SK-N-SH (cell line): ENCODE measurements at regions not wholly inside any gene's neighbourhood (a gene's known extent, or its start where the extent isn't known, plus 50 kb on each side); places are given as distances from the start of the nearest gene placed in this dataset.

Experiments used
- CTCF ChIA-PET: fragments of 300-600, 350-600 bp; formaldehyde crosslinking; extraction: SDS; loops from one replicate; lab custom pipeline; 2021; lab: Yijun Ruan, JAX
- POLR2A ChIA-PET: fragments of 350-600 bp; sonication (Branson Sonifier 250); formaldehyde crosslinking; extraction: SDS; loops from one replicate; lab custom pipeline; 2020; ENCODE audit warnings: antibody characterized with exemption, inconsistent platforms; lab: Yijun Ruan, JAX
- DNase-seq: peaks from one replicate; pipeline ENCODE4 v3.0.0; 2012
- H2AFZ ChIP-seq: fragments of 200-600 bp; sonication (generic); 2 replicates; pipeline ENCODE4 v1.8.1; 2016; ENCODE audit warnings: antibody characterized with exemption, mild to moderate bottlenecking, low read depth
- H3F3A ChIP-seq: fragments of 200-600 bp; sonication (generic); replicated peaks from 2 replicates; pipeline ENCODE3; 2016; ENCODE audit warnings: antibody characterized with exemption, mild to moderate bottlenecking; ENCODE audit not compliant: insufficient read depth
- H3K27ac ChIP-seq, 2 experiments: fragments of 200-500 bp in 1 of 2; fragments of 200-600 bp in 1 of 2; sonication (Bioruptor generic) in 1 of 2; sonication (generic), shearing (Covaris generic) in 1 of 2; 2 replicates each; pipeline versions ENCODE4 v1.5.1 to v1.6.1; 2014 to 2016; ENCODE audit warnings: low read depth in 2 of 2, inconsistent platforms in 1 of 2, low read length in 1 of 2, mild to moderate bottlenecking in 1 of 2, mixed read lengths in 1 of 2
- H3K27me3 ChIP-seq: fragments of 200-600 bp; sonication (generic), shearing (Covaris generic); 2 replicates; pipeline ENCODE4 v1.6.1; 2016; ENCODE audit warnings: mixed run types; ENCODE audit not compliant: insufficient read depth
- H3K36me3 ChIP-seq, 2 experiments: fragments of 200-500 bp in 1 of 2; fragments of 200-600 bp in 1 of 2; sonication (Bioruptor generic) in 1 of 2; sonication (generic) in 1 of 2; replicated peaks in 1 of 2; 2 replicates each; pipeline versions ENCODE3 to v1.5.1; 2014 to 2016; ENCODE audit warnings: low read length in 1 of 2, mild to moderate bottlenecking in 1 of 2; ENCODE audit not compliant: insufficient read depth in 2 of 2, control insufficient read depth in 1 of 2
- H3K4me1 ChIP-seq, 2 experiments: fragments of 200-500 bp in 1 of 2; fragments of 200-600 bp in 1 of 2; sonication (Bioruptor generic) in 1 of 2; sonication (generic), shearing (Covaris generic) in 1 of 2; 2 replicates each; pipeline versions ENCODE4 v1.5.1 to v1.6.1; 2014 to 2016; ENCODE audit warnings: low read depth in 1 of 2, low read length in 1 of 2, mixed run types in 1 of 2; ENCODE audit not compliant: insufficient read depth in 2 of 2, control insufficient read depth in 1 of 2
- H3K4me2 ChIP-seq: fragments of 200-600 bp; sonication (generic), shearing (Covaris generic); 2 replicates; pipeline ENCODE4 v1.6.1; 2017; ENCODE audit warnings: mixed run types
- H3K4me3 ChIP-seq, 2 experiments: fragments of 200-500 bp in 1 of 2; fragments of 200-600 bp in 1 of 2; sonication (Bioruptor generic) in 1 of 2; sonication (generic), shearing (Covaris generic) in 1 of 2; 2 replicates each; pipeline versions ENCODE4 v1.5.1 to v1.8.1; 2014 to 2016; ENCODE audit warnings: low read depth in 2 of 2, inconsistent platforms in 1 of 2, low read length in 1 of 2, mild to moderate bottlenecking in 1 of 2, mixed read lengths in 1 of 2, moderate library complexity in 1 of 2
- H3K79me2 ChIP-seq: fragments of 200-600 bp; sonication (generic); 2 replicates; pipeline ENCODE4 v1.8.1; 2017; ENCODE audit warnings: mild to moderate bottlenecking; ENCODE audit not compliant: insufficient read depth
- H3K9ac ChIP-seq: fragments of 200-600 bp; sonication (generic); 2 replicates; pipeline ENCODE4 v1.6.1; 2017; ENCODE audit warnings: mixed run types
- H3K9me2 ChIP-seq: fragments of 200-600 bp; sonication (generic); 2 replicates; pipeline ENCODE4 v1.6.1; 2017; ENCODE audit warnings: mixed run types
- H3K9me3 ChIP-seq: fragments of 200-600 bp; sonication (generic); 2 replicates; pipeline ENCODE4 v1.6.1; 2017; ENCODE audit warnings: mixed run types, mild to moderate bottlenecking, moderate library complexity
- H4K20me1 ChIP-seq: fragments of 200-600 bp; sonication (generic); 2 replicates; pipeline ENCODE4 v1.6.1; 2017; ENCODE audit warnings: mild to moderate bottlenecking, mixed run types; ENCODE audit not compliant: insufficient read depth
- CHD2 ChIP-seq: fragments of 150-350 bp; IDR thresholded peaks from 2 replicates; pipeline ENCODE4 v1.6.1; 2018; ENCODE audit warnings: low read length; ENCODE audit not compliant: partially characterized antibody
- ELF1 ChIP-seq: IDR thresholded peaks from 2 replicates; pipeline ENCODE4 v1.4.0; 2012
- EP300 ChIP-seq, 2 experiments: IDR thresholded peaks; 2 replicates each; pipeline versions ENCODE4 v1.4.0 to v1.6.1; 2012; ENCODE audit warnings: borderline replicate concordance in 1 of 2, low read depth in 1 of 2, low read length in 1 of 2
- FOXJ3 ChIP-seq: sonication (generic); formaldehyde crosslinking; IDR thresholded peaks from 2 replicates; pipeline ENCODE4 v1.5.1; 2020; ENCODE audit warnings: mild to moderate bottlenecking, missing genetic modification reagents
- FOXM1 ChIP-seq: IDR thresholded peaks from 2 replicates; pipeline ENCODE4 v1.4.0; 2012; ENCODE audit warnings: low read depth, mild to moderate bottlenecking
- GABPA ChIP-seq: IDR thresholded peaks from 2 replicates; pipeline ENCODE4 v1.4.0; 2012; ENCODE audit warnings: low read depth, mild to moderate bottlenecking
- GATA2 ChIP-seq: sonication (generic); formaldehyde crosslinking; IDR thresholded peaks from 2 replicates; pipeline ENCODE4 v1.5.0; 2020; ENCODE audit warnings: mild to moderate bottlenecking, missing genetic modification reagents
- JUND ChIP-seq: IDR thresholded peaks from 2 replicates; pipeline ENCODE4 v1.4.0; 2012
- NFIC ChIP-seq: IDR thresholded peaks from 2 replicates; pipeline ENCODE4 v1.4.0; 2012; ENCODE audit warnings: borderline replicate concordance
- POLR2AphosphoS5 ChIP-seq: IDR thresholded peaks from 2 replicates; pipeline ENCODE4 v1.6.1; 2012; ENCODE audit warnings: low read depth, low read length
- SIN3A ChIP-seq: IDR thresholded peaks from 2 replicates; pipeline ENCODE4 v1.6.1; 2012; ENCODE audit warnings: low read depth, mild to moderate bottlenecking, low read length, moderate library complexity, borderline replicate concordance
- SMC3 ChIP-seq: IDR thresholded peaks from 2 replicates; pipeline ENCODE4 v1.6.1; 2012; ENCODE audit warnings: low read depth, low read length, improper control_type of control experiment
- TCF12 ChIP-seq: IDR thresholded peaks from 2 replicates; pipeline ENCODE4 v1.4.0; 2012
- TEAD4 ChIP-seq: IDR thresholded peaks from 2 replicates; pipeline ENCODE4 v1.4.0; 2012; ENCODE audit warnings: mild to moderate bottlenecking, borderline replicate concordance; ENCODE audit not compliant: insufficient read depth
- YY1 ChIP-seq: IDR thresholded peaks from 2 replicates; pipeline ENCODE4 v1.4.0; 2012; ENCODE audit warnings: low read depth, mild to moderate bottlenecking
- WGBS: methylation state at CpG from one replicate; pipeline ENCODE4 v1.1.6; 2017; ENCODE audit warnings: low lambda C conversion rate; 5-methylcytosine and 5-hydroxymethylcytosine counted together
- TF ChIP-seq, protein P1 (sequence below): fragments of 200-600 bp; sonication (generic); IDR thresholded peaks from 2 replicates; pipeline ENCODE4 v1.6.1; 2017; ENCODE audit warnings: antibody characterized with exemption, mild to moderate bottlenecking, moderate library complexity
- TF ChIP-seq, protein P2 (sequence below): IDR thresholded peaks from 2 replicates; pipeline ENCODE4 v1.4.0; 2012; ENCODE audit warnings: low read depth, borderline replicate concordance
- TF ChIP-seq, protein P3 (sequence below): fragments of 150-350 bp; IDR thresholded peaks from 2 replicates; pipeline ENCODE4 v1.6.1; 2016; ENCODE audit warnings: mild to moderate bottlenecking, low read depth, low read length

DNA sequence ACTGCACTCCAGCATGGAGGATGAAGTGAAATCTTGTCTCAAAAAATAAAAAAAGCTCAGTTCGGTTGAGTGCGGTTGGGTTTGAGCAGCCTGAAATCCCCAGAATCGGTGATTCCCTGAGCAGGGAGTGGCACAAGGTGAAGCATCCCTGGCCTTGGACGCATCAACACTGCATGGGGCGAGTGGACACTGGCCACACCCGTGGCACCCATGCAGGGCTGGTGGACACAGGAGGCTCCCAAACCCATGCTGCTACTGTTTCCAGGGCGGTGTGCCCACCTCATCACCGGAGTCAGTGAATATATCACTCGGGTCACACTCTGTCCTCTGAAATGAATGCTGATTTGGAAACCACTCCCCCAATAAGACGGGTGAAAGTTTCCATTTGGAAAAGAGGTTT is 53.4 kb upstream of the ACTRT2 start:
- CTCF ChIA-PET: no interaction called here
- Histone ChIP-seq H3K9me3 (no peaks in the 10 kb centered on the region), H3K27ac (no peak overlapping the region), H3K9ac (no peak overlapping the region), H3K36me3 (no peaks in the 10 kb centered on the region), H3K4me1 (no peaks in the 10 kb centered on the region), H3F3A (no peaks in the 10 kb centered on the region), H4K20me1 (no peaks in the 10 kb centered on the region), H3K27me3 (no peaks in the 10 kb centered on the region), H2AFZ (no peak overlapping the region), H3K79me2 (no peaks in the 10 kb centered on the region), H3K4me3 (no peak overlapping the region), H3K4me2 (no peak overlapping the region), H3K9me2 (no peaks in the 10 kb centered on the region)
- no peak for TF ChIP-seq FOXJ3 (CRISPR knock-in tag)
- no peak for TF ChIP-seq GATA2 (CRISPR knock-in tag)
- TF ChIP-seq YY1: no peak
- TF ChIP-seq GABPA: no peak
- no peak for TF ChIP-seq SIN3A
- TF ChIP-seq NFIC: no peak
- no peak for TF ChIP-seq CHD2
- TF ChIP-seq, protein P1, sequence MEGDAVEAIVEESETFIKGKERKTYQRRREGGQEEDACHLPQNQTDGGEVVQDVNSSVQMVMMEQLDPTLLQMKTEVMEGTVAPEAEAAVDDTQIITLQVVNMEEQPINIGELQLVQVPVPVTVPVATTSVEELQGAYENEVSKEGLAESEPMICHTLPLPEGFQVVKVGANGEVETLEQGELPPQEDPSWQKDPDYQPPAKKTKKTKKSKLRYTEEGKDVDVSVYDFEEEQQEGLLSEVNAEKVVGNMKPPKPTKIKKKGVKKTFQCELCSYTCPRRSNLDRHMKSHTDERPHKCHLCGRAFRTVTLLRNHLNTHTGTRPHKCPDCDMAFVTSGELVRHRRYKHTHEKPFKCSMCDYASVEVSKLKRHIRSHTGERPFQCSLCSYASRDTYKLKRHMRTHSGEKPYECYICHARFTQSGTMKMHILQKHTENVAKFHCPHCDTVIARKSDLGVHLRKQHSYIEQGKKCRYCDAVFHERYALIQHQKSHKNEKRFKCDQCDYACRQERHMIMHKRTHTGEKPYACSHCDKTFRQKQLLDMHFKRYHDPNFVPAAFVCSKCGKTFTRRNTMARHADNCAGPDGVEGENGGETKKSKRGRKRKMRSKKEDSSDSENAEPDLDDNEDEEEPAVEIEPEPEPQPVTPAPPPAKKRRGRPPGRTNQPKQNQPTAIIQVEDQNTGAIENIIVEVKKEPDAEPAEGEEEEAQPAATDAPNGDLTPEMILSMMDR: no peak
- TF ChIP-seq, protein P2, sequence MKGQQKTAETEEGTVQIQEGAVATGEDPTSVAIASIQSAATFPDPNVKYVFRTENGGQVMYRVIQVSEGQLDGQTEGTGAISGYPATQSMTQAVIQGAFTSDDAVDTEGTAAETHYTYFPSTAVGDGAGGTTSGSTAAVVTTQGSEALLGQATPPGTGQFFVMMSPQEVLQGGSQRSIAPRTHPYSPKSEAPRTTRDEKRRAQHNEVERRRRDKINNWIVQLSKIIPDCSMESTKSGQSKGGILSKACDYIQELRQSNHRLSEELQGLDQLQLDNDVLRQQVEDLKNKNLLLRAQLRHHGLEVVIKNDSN: no peak
- no peak for TF ChIP-seq TEAD4
- no peak for TF ChIP-seq EP300 (IDR thresholded peaks at IDR 0.05; ENCODE audit: borderline replicate concordance in 1 of 2, low read depth in 1 of 2, low read length in 1 of 2)
- no peak for TF ChIP-seq FOXM1
- TF ChIP-seq ELF1: no peak
- POLR2A ChIA-PET: no interaction called here
- WGBS: 68% methylated on average over 3 of the region's 10 CpGs
- no peak for DNase-seq

DNA sequence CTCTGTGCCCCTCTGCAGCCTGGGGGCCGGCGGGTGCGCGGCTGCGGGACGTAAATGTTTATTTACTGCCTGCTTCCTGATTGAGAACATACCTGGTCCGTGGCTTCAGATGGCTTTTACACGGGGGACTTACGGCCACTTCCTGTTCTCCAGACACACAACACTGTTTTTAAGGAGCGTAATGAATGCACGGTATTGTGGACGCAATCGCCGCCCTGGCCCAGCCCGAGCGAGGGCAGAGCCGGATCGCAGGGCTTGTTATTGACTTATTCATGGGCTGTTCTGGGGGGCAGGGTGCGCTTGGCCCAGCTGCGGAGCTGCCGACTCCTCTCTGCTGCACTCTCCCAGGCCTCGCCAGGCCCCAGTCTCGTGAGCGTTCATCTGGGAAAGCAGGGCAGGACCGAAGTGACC is 52.8 kb upstream of the ACTRT2 start:
- no peak overlapping the region for H3K4me2 ChIP-seq
- WGBS: 2% methylated on average over 9 of the region's 25 CpGs
- no peak overlapping the region for H3K27ac ChIP-seq
- no peaks in the 10 kb centered on the region for H3K27me3 ChIP-seq
- no peak for DNase-seq
- TF ChIP-seq TCF12 (no peak), GATA2 (CRISPR knock-in tag) (no peak), FOXM1 (no peak), POLR2AphosphoS5 (no peak), FOXJ3 (CRISPR knock-in tag) (no peak), JUND (no peak), SMC3 (no peak)
- TF ChIP-seq, protein P2: no peak
- TF ChIP-seq, protein P3, sequence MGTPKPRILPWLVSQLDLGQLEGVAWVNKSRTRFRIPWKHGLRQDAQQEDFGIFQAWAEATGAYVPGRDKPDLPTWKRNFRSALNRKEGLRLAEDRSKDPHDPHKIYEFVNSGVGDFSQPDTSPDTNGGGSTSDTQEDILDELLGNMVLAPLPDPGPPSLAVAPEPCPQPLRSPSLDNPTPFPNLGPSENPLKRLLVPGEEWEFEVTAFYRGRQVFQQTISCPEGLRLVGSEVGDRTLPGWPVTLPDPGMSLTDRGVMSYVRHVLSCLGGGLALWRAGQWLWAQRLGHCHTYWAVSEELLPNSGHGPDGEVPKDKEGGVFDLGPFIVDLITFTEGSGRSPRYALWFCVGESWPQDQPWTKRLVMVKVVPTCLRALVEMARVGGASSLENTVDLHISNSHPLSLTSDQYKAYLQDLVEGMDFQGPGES: no peak
- TF ChIP-seq, all 33 proteins: peak for 0
- CTCF ChIA-PET: no interaction called here
- no peak overlapping the region for H3K9ac ChIP-seq
- H3K36me3 ChIP-seq: no peaks in the 10 kb centered on the region
- no peaks in the 10 kb centered on the region for H3F3A ChIP-seq
- H3K9me2 ChIP-seq: no peaks in the 10 kb centered on the region
- H3K9me3 ChIP-seq: no peaks in the 10 kb centered on the region
- POLR2A ChIA-PET: no interaction called here
- no peak overlapping the region for H3K4me3 ChIP-seq
- no peaks in the 10 kb centered on the region for H3K79me2 ChIP-seq
- H2AFZ ChIP-seq: no peak overlapping the region
- H3K4me1 ChIP-seq: no peaks in the 10 kb centered on the region
- H4K20me1 ChIP-seq: no peaks in the 10 kb centered on the region
